ENCODE measurements at regions not wholly inside any gene's neighbourhood (a gene's known extent, or its start where the extent isn't known, plus 50 kb on each side); places are given as distances from the start of the nearest gene placed in this dataset.
"Not testable (repeated sequence)": the region's sequence is repeated elsewhere in the genome, so short reads cannot be mapped to it uniquely, and the experiment has no call there.

DNA sequence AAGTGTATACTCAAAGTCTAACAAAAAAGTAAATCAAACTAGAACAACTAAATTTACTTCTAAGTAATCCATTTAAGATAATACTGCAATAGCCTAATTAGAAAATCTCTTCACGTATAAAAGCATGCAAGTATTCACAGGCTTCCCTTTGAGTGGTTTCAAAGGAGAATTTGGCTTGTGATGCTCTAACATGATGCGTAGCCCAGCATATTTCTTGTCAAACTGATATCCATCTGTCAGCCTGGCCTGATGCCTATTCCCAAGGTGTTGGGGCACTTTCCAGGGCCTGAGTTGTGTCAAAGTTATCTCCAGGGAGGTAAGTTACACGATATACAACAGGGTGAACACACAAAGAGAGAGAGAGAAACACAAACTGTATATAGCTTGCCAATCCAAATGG, 287.0 kb upstream of the MAGEB18 start:
- no peak for DNase-seq (ENCODE audit: low spot score)

DNA sequence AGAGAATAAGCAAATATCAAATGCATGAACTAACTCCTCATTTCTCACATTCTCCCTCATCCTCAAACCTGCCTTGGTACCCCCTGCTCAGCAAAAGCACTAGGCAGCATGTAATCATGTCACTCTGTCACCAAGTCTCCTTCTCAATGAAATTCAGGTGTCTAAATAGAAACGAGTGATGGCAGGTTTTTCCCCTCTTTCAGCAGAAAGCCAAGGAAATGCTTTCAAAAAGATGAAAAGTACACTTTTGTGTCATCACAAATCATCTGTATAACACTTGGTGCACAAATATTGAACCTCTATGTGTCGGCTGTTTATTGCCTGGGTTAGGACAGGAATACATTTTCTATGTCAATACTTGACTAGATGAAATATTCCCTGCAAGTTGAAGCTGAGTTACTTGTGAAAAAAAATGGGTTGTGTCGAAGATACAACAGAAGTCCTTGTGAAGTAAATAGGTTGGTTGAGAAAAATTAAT, 285.1 kb upstream of the MAGEB18 start:
- no peak for DNase-seq (ENCODE audit: low spot score)

DNA sequence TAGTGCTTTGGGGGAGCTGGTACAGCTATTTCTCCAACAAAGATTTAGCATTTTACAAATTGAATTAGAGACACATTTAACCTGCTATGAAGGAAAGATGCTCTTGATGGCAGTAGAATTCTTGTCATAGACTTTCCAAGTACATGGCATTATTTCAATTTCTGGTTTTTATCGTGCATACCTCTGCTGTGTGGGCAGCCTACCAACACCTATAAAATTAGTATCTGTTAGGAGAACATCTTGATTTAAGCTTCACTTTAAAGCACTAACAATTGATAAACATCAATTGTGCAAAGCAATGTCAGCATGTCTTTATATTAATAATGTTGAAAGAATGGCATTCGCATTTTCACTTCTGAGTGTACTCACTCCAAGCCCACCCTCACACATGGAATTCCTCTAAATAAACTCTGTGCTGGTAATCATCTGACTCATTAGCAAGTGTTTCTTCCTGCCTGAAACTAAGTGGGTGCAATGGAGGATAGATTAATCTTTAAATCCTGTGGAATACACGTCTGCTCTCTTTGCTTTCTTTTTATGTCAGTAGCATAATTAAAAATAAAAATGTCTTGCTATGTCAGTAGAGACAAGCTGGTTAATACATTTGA, 279.8 kb upstream of the MAGEB18 start:
- peak; percentile 67 for DNase-seq (ENCODE audit: low spot score)

DNA sequence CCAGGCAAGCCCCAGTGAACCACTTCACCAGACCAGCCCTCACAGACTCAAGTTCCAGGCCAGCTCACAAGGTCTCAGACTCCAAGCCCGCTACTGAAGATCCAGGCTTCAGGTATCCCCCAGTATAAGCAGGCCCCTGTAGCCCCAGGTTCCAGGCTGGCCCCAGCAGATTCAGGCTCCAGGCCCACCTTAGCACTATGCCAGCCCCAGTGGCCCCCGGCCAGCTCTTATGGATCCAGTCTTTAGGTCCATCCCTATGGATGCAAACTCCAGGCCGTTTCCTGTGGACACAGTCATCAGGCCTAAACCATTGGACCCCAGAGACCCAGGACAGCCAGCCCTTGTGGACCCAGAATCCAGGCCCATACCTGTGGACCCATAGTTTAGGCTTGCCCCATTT, 277.8 kb upstream of the MAGEB18 start:
- no peak for DNase-seq (ENCODE audit: low spot score)

DNA sequence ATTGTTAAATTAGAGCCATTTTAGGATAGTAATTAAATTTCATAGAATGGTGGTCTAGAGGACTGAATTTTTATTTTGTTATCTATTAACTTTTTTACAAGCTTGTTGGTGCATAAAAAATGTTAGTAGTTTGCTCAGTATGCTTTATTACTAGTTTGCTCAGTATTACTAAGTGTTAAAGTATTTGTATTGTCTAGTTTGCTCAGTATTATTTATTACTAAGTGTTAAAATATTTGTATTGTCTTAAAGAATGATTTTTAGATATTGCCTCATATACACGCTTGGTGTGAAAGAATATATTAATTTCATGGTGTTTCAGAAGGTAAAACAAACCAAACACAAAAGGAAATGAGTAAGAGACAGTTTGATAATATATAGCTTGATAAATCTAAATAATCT, 268.4 kb upstream of the MAGEB18 start:
- DNase-seq (ENCODE audit: low spot score): peak; percentile 74

DNA sequence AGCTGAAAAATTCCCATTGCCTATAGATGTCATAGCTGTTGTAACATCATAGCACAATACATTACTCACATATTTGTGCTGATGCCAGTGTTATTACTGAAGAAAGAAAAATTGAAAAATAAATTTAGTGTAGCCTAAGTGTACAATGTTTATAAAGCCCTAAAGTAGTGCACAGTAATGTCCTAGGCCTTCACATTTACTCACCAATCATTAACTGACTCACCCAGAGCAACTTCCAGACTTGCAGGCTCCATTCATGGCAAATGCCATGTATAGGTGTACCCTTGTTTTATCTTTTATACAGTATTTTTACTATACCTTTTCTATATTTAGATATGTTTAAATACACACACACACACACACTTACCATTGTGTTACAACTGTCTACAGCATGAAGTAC, 265.4 kb upstream of the MAGEB18 start:
- no peak for DNase-seq (ENCODE audit: low spot score)

DNA sequence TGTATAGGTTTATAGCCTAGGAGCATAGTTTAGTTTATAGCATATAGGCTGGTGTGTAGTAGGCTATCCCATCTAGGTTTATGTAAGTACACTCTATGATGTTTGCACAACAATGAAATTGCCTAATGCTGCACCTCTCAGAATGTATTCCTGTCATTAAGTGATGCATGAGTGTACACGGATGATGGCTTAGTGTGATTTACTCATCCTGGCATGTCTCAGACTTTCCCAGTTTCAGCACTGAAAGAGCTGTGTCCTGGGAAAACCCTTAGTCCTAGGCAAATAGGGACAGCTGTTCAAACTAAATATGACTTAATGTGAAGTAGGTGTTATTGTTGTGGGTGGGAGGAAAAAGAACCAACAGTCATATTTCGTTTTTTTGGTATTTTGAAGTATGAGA, 264.9 kb upstream of the MAGEB18 start:
- DNase-seq (ENCODE audit: low spot score): peak; percentile 82

DNA sequence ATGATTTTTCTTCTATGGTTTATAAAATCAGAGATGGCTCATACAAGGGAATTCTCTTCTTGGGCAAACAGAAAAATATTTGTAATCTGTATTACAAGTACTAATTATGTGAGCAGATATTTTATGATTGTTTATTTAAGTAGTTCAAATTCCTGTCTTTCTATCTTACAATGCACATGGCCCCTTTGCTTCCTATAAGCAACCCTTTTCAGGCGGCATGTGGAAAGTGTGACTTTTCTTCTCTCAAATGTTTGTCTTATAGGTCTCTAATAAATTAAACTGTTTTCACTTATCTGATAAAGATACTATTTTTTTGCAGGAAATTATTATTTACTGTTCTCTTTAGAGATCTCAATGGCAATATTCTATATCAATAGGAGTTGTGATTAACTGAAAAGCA, 259.3 kb upstream of the MAGEB18 start:
- DNase-seq (ENCODE audit: low spot score): no peak

DNA sequence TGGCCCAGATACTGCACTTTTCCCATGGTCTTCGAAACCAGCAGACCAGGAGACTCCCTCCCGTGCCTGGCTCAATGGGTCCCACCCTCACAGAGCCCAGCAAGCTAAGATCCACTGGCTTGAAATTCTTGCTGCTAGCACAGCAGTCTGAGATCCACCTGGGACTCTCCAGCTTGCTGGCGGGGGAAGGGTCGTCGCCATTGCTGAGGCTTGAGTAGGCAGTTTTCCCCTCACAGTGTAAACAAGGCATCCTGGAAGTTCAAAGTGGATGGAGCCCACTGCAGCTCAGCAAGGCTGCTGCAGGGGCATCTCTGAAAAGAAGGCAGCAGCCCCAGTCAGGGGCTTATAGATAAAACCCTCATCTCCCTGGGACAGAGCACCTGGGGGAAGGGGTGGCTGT, 255.6 kb upstream of the MAGEB18 start:
- DNase-seq (ENCODE audit: low spot score): not testable (repeated sequence)

DNA sequence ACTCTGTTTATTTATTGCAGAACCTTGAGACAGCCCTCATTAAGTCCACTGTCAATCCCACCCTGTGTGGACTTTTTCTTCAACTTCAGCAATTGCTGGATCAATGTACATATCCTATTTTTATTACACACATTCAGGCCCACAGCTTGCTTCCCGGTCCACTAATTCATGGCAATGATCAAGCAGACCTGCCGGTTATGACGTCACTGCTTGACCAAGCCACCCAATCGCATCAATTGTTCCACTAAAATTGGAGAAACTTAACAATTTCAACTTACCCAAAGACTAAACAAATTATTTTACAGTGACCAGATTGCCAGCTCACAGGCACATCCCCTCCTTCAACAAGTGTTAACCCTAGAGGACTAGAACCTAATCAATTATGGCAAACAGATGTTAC, 240.4 kb upstream of the MAGEB18 start:
- no peak for DNase-seq (ENCODE audit: low spot score)

DNA sequence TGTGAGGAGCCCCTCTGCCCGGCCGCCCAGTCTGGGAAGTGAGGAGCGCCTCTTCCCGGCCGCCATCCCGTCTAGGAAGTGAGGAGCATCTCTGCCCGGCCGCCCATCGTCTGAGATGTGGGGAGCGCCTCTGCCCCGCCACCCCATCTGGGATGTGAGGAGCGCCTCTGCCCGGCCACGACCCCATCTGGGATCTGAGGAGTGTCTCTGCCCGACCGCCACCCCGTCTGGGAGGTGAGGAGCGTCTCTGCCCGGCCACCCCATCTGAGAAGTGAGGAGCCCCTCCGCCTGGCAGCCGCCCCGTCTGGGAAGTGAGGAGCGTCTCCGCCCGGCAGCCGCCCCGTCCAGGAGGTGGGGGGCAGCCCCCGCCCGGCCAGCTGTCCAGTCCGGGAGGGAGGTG, 232.4 kb upstream of the MAGEB18 start:
- not testable (repeated sequence) for DNase-seq (ENCODE audit: low spot score)

DNA sequence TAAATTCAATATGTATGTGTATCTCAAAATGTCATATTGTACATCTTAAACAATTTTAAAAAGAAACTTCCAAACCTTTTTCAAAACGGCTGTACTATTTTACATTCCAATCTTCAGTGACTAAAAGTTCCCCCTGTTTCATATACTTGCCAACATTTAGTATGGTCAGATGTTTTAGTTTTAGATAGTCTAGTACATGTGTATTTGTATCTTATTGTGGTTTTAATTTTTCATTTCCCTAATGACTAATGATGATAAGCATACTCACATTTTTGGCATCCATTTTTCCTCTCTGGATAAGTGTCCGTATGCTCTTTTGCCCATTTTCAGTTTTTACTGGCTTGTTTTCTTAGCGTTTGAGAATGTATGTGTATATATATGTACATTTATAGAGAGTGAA, 212.2 kb upstream of the MAGEB18 start:
- peak; percentile 14 for DNase-seq (ENCODE audit: low spot score)

DNA sequence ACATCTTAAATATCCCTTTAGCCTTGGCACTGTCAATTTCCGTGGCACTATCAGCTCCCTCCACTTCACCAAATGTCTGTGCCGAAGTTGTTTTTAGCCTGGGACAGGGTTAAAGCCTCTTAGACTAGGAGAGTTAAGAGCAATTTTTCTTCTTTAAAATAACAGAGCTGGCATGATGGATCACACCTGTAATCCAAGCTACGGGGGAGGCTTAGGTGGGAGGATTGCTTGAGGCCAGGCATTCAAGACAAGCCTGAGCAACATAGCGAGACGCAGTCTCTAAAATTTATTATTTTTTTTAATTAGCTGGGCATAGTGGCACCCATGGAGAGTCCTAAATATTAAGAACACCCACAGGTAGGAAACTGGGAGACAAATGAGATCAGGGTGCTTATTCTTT, 209.8 kb upstream of the MAGEB18 start:
- DNase-seq (ENCODE audit: low spot score): no peak

DNA sequence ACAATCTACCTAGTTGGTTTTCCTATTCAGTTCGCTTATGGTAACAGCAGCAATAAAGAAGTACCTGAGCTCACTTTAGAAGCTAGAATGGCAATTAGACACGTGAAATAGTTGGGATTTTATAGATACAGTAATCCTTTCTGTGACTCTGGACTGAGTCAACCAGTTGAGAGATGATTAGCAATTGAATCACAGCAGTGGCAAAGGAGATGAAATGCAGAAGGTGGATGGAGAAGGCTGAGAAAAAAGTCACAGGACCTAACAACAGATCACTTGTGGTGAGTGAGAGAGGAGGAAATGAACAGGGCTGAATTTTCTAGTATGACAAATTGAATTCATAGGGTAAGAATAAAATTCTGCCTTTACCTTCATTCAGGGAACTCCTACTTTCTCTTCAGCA, 197.1 kb upstream of the MAGEB18 start:
- DNase-seq (ENCODE audit: low spot score): peak; percentile 88

DNA sequence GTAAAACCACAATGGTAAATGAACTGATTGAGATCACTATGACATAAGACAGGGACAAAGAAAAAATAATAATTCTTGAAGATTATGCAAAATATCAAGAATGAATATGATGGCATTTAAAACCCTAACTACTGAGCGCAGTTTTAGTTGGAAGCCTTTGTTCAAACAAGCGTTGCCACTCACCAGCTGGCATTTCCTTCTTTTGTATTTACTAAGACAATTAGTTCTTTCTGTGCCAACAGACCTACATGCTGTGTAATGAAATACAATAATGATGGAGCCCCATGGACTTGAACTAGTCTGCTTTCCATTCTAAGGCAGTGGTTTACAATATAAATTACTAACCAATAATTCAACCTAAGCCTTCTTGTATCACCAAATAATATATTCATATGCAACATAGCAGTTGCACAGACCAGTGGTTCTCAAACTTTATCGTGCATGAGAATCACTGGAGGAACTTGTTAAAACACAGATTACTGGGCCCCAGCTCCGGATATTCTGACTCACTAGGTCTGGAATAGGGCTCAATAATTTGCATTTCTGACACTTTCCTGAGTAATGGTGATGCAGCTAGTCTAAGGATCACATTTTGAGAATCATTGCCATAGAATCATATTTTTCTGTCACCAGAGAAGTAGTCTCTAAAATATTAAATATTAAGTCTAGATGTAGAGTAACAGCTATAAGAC, 196.4 kb upstream of the MAGEB18 start:
- peak; percentile 73 for DNase-seq (ENCODE audit: low spot score)

DNA sequence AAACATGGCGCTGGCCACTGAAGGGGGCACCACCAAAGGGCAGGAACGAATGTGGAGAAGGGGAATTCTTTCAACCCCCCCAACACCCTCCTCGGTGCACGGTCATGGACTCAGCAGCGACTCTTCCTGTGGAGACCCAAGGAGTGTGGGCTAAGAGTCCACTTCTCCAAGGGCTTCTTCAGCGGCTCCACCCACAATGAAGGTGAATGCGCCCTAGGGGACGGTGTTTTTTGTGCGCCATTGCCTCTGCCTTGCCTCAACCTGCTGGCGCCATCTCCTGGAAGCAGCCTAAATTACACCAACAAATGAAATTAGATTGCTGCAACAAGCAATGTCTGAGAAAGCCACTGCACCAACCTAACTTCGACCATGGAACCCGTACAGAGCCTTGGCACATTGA, 169.2 kb upstream of the MAGEB18 start:
- DNase-seq (ENCODE audit: low spot score): no peak

DNA sequence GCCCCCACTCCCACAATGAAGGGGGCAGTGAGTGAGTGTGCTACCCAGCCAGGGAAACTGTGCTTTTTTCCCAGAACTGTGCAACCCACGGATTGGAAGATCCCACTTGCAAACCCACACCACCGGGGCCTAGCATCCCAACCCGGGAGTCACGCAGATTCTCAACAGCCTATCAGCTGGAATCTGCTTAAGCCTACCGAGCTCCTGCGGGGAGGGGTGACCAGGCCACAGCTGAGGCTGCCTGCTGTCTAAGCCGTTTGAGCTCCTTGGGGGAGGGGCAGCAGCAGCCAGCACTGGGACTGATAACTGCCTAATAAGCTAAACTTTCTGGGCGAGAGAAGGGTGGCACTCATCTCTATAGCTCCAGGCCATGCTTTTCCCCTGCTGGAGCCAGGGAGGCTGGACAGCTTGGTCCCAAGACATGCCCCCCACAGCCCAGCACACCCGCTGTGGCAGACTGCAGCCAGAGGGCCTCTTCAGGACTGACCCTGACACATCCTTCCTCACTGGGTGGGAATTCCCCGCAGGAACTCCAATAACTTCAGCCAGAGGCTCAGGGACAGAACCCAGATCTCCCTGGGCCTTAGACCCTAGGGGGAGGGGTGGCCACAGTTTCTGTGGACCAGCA, 161.3 kb upstream of the MAGEB18 start:
- peak; percentile 76 for DNase-seq (ENCODE audit: low spot score)

DNA sequence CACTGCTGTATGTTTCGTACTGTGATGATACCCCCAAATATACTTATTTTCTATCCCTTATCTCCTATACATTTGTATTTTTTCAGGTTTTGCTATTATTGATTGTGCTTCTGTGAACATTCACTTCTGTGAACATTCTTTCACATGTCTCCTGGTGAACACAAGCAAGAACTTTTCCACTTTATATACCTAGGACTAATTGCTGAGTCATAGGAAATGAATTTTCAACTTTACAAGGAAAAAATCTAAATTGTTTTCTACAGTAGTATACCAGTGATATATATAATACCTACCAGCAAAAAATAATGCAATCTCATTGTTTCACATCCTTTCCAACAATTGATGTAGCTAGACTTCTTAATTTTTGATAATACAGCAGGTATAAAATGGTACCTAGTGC, 139.5 kb upstream of the MAGEB18 start:
- no peak for DNase-seq (ENCODE audit: low spot score)

DNA sequence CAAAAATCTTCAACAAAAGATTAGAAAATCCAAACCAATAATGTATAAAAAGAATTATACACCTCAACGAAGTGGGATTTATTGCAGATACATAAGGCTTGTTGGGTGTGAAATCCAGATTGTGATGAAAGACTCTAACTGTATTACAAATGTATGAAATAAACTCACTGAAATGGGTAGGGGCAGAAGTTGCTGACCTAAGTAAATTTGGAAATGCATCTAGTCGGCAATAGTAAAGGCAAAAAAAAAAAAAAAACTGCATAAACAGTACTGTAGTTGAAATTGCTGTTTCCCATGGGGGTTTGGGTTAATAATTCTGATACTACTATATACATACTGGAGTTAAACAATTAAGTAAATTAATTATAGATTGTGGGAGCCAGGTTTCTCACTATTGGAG, 130.7 kb upstream of the MAGEB18 start:
- DNase-seq (ENCODE audit: low spot score): no peak

DNA sequence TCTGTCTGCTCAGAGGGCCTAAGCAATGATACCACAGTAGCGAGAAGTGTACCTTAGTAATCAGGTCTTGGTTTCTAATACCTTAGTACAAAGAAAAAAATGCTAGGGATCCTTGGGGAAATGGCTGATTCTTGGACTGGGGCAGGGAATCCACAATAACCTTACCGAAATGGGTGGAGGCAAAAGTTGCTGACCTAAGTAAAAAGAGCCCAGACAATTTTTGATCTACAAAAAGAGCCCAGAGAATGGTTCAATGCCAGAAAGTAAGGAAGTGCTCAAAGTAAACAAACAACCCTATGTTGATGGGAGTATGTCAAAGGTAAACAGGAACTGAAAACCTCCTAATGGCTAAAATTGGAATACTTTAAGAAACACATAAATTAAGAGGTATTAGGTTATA, 130.1 kb upstream of the MAGEB18 start:
- DNase-seq (ENCODE audit: low spot score): no peak

DNA sequence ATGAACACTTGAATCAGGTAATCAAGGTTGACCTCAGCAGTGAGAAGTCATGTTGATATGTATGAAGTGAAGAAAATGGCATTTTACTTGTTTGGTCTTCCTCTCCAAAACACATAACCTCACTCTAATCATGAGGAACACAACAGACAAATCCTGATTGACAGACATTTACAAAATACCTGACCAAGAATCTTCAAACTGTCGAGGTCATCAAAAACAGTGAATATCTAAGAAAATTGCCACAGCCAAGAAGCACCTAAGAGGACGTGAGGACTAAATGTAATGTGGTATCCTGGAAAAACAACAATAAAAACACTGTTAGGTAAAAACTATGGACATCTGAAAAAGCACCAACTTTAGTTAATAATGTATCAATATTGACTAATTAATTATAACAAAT, 129.5 kb upstream of the MAGEB18 start:
- no peak for DNase-seq (ENCODE audit: low spot score)

DNA sequence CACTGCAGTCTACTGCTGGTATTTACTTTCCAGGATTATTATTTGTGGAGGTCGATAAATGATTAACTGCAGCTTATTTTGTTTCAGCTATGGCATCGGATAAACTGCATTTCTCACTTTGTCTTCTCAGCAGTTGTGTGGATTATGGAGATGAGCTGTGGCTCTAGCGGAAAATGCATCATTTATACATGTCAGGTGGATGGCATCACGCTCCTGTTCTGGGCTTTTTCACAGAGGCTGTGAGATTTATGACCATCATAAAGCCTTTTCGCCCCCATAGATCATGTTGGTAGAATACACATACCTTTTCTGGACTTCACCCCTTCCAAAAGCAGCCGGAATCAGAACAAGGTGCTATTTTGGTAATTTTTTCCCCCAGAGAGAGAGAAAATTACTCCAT, 118.8 kb upstream of the MAGEB18 start:
- no peak for DNase-seq (ENCODE audit: low spot score)

DNA sequence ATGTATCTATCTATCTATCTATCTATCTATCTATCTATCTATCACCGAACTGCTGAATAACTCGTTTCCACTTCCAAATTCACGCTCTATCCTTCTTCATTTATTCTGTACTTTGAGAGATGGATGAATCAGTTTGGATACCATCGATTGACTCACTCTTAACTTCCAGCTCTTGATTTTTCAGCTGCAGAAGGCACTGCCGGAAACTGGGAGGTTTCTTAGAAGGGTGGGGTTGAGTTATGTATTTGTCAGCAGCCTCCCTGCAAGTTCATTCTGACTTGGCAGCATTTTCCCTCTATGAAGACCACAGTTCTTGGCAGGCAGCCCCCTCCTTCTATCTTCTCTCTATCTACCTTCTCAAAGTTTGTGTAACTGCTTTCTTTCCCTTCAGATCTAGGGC, 112.0 kb upstream of the MAGEB18 start:
- peak; percentile 50 for DNase-seq (ENCODE audit: low spot score)

Data from A172 (cell line).